Kidney (tissue), 13 donors: ENCODE measurements at regions not wholly inside any gene's neighbourhood (a gene's known extent, or its start where the extent isn't known, plus 50 kb on each side); places are given as distances from the start of the nearest gene placed in this dataset.

ENCODE experiments used
- DNase-seq, 5 donors: peaks; one replicate each; pipeline ENCODE4 v3.0.0-alpha.2; 2013 to 2020
- FAIRE-seq: peaks from 2 replicates; lab custom pipeline; 2012; peaks lifted over from hg19 to GRCh38; lab: Jason Lieb, UNC
- H3K27ac ChIP-seq, 2 donors: one replicate each; pipeline ENCODE4 v1.7.0; 2013; ENCODE audit warnings: low read depth in 2 of 2, low read length in 2 of 2, inconsistent platforms in 1 of 2
- H3K27me3 ChIP-seq: one replicate; pipeline ENCODE4 v1.7.1; 2013; ENCODE audit warnings: low read length, inconsistent platforms; ENCODE audit not compliant: control insufficient read depth, insufficient read depth
- H3K36me3 ChIP-seq, 3 donors: one replicate each; pipeline versions ENCODE4 v1.7.0 to v1.7.1; 2013; ENCODE audit warnings: low read length in 3 of 3, control low read depth in 1 of 3, inconsistent platforms in 1 of 3; ENCODE audit not compliant: insufficient read depth in 3 of 3, control insufficient read depth in 2 of 3
- H3K4me1 ChIP-seq, 3 donors: one replicate each; pipeline versions ENCODE4 v1.7.0 to v1.7.1; 2013; ENCODE audit warnings: low read length in 3 of 3, inconsistent platforms in 1 of 3, low read depth in 1 of 3; ENCODE audit not compliant: control insufficient read depth in 2 of 3, insufficient read depth in 2 of 3
- H3K4me3 ChIP-seq, 3 donors: one replicate each; pipeline versions ENCODE4 v1.7.0 to v1.8.1; 2013; ENCODE audit warnings: low read length in 3 of 3, control low read depth in 1 of 3, inconsistent platforms in 1 of 3
- H3K9ac ChIP-seq, 3 donors: one replicate each; pipeline versions ENCODE4 v1.7.0 to v1.7.1; 2013; ENCODE audit warnings: low read length in 3 of 3, control low read depth in 1 of 3, inconsistent platforms in 1 of 3
- H3K9me3 ChIP-seq, 3 donors: one replicate each; pipeline versions ENCODE4 v1.7.0 to v1.7.1; 2013; ENCODE audit warnings: low read length in 3 of 3, control low read depth in 1 of 3, inconsistent platforms in 1 of 3; ENCODE audit not compliant: control insufficient read depth in 2 of 3, insufficient read depth in 1 of 3
- CTCF ChIP-seq: IDR thresholded peaks from 3 replicates; pipeline ENCODE4 v1.5.1; 2012; ENCODE audit warnings: mild to moderate bottlenecking, moderate library complexity, borderline replicate concordance; ENCODE audit not compliant: insufficient read depth; ENCODE audit errors: extremely low read depth
- intact Hi-C: fragments of 100-400 bp; cut with DNase I; formaldehyde crosslinking; loops from one replicate; pipeline ENCODE4 v1.11.1; 2022
- donor health status: control.
- donor health status: control.
- donor health status: control.
- donor health status: control.
- donor health status: control.
- donor health status: DM: yes; HTN: yes; CAD: no.
- donor health status: Normal renal cell carcinoma (clear cell type).

DNA sequence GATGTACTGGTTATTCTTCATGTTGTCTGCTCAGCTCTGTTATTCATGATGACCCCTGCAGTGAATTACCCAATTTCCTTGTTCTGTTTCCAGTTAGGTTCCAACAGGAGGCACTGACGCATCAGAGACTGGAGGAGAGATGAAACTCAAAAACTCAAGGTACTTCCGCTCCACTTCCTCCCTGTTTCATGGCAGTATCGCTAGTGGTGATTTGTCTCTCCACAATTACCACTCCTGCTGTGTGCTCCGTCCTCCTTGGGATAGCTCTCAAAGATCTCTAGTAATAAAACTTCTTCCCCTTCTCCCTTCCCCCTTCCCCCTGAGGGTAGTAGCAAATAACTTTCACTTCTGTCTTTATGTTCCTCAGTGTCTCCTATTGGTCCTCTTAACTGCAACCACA is 107.4 kb upstream of the ABCB5 start:
- intact Hi-C loops = no loop called here
- H3K9ac ChIP-seq = no peak overlapping the region
- DNase-seq (no peak), FAIRE-seq (no peak)
- no peak overlapping the region for H3K4me3 ChIP-seq
- no peaks in the 10 kb centered on the region for H3K4me1 ChIP-seq
- no peak for TF ChIP-seq CTCF
- no peak overlapping the region for H3K27ac ChIP-seq
- H3K27me3 ChIP-seq = no peaks in the 10 kb centered on the region
- H3K36me3 ChIP-seq = no peaks in the 10 kb centered on the region
- H3K9me3 ChIP-seq = no peaks in the 10 kb centered on the region

DNA sequence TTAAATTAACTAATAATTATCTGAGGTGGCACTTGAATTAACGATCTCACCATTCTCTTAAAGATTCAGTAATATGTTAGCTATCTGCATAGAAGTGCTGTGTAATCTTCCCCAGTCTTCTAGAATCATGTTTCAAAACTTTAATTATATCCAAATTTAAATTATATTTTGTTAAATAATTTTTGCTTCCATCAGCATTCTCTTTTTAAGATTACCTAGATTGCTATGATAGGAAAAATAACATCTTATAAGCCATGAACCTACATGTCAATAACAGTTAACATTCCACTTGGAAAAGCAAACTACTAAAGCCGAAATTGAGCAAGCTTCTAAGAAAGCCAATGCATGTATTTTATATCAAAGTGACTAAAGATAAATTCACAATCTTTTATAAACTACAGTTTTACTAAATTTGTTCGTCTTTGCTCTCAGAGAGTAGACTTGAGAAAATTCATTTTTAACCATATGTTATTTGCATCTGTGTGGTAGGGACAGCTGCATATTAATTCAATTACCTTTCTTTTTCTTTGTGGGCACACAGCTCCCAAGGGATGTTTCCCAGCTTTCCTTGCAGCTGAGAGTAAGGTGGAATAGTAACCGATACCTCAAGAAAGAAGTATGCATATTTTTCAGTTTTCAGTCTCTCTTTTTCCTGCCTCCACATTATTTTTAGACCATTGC is 105.4 kb upstream of the ABCB5 start:
- no peak overlapping the region for H3K9ac ChIP-seq
- no peak for TF ChIP-seq CTCF
- DNase-seq (no peak), FAIRE-seq (no peak)
- intact Hi-C loops = no loop called here
- no peak overlapping the region for H3K4me3 ChIP-seq
- no peak overlapping the region for H3K27ac ChIP-seq
- H3K36me3 ChIP-seq = no peaks in the 10 kb centered on the region
- H3K9me3 ChIP-seq = no peaks in the 10 kb centered on the region
- no peaks in the 10 kb centered on the region for H3K4me1 ChIP-seq
- H3K27me3 ChIP-seq = no peaks in the 10 kb centered on the region

DNA sequence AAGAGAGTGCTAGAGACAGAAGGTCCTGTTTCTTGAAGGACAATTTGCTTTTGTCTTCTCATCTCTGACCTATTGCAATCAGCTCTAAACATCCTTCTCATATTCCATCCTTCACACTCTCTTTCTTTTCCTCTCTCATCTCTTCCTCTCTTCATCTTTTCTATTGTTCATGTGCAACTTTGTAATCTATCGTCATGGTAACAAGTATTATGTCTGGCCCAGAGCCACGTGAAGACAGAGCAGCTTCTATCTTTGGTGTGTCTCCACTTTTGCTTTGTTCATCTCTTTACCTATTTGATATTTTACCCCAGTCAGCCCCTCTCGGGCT is 104.9 kb upstream of the ABCB5 start:
- H3K4me1 ChIP-seq = no peaks in the 10 kb centered on the region
- H3K4me3 ChIP-seq = no peak overlapping the region
- no peak for FAIRE-seq
- no peak overlapping the region for H3K27ac ChIP-seq
- no peak for DNase-seq
- H3K9me3 ChIP-seq = no peaks in the 10 kb centered on the region
- H3K36me3 ChIP-seq = no peaks in the 10 kb centered on the region
- intact Hi-C loops = no loop called here
- H3K27me3 ChIP-seq = no peaks in the 10 kb centered on the region
- H3K9ac ChIP-seq = no peak overlapping the region
- TF ChIP-seq CTCF = no peak

DNA sequence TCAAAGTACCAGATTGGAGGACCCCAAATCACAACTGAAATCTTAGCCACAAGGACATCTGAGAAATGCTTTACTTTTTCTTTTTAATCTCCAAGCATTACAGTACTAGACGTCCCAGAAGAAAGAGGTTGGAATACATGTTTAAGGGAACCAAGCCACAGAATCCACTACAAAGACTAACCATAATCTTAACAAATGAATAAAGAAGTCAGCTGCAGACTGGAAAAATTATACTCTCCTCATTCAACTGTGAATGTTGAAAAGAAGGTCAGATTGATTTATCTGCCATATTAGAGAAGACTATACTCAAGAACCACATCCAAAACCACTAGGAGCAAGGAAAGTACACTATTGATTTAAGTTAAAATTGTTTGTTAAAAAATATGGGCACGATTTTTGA is 102.1 kb upstream of the ABCB5 start:
- Histone ChIP-seq H3K4me3 (no peak overlapping the region), H3K27ac (no peak overlapping the region), H3K4me1 (no peaks in the 10 kb centered on the region), H3K9ac (no peak overlapping the region), H3K9me3 (no peaks in the 10 kb centered on the region), H3K27me3 (no peaks in the 10 kb centered on the region), H3K36me3 (no peaks in the 10 kb centered on the region)
- intact Hi-C loops = no loop called here
- FAIRE-seq (no peak), DNase-seq (no peak)
- no peak for TF ChIP-seq CTCF
